Jurkat, Clone E6-1 (cell line): ENCODE measurements at regions not wholly inside any gene's neighbourhood (a gene's known extent, or its start where the extent isn't known, plus 50 kb on each side); places are given as distances from the start of the nearest gene placed in this dataset.

ENCODE experiments used
- DNase-seq: peaks from one replicate; pipeline ENCODE4 v3.0.0-alpha.2; 2011; ENCODE audit warnings: low read depth, low spot score
- H3K4me3 ChIP-seq: 2 replicates; pipeline ENCODE4 v1.5.1; 2011; ENCODE audit warnings: mild to moderate bottlenecking, low read length, control low read depth, moderate library complexity

- DNase-seq, result no peak
- no peak overlapping the region for H3K4me3 ChIP-seq
Measured at GRCh38 chr10:78255796-78256638, 222.4 kb downstream of the RPS24 start.

- DNase-seq, result no peak
- H3K4me3 ChIP-seq, result no peak overlapping the region
Measured at GRCh38 chr10:78258323-78259030, 224.8 kb downstream of the RPS24 start.

GRCh38 chr10:78259391-78259790 lies 225.7 kb downstream of the RPS24 start:
- no peak overlapping the region for H3K4me3 ChIP-seq
- no peak for DNase-seq

GRCh38 chr10:78260141-78260540 lies 226.5 kb downstream of the RPS24 start:
- no peak for DNase-seq
- H3K4me3 ChIP-seq, result no peak overlapping the region

GRCh38 chr10:78260680-78261079 lies 227.0 kb downstream of the RPS24 start:
- H3K4me3 ChIP-seq, result no peak overlapping the region
- DNase-seq, result no peak

- H3K4me3 ChIP-seq, result no peak overlapping the region
- DNase-seq, result no peak
Measured at GRCh38 chr10:78261291-78261690, 227.6 kb downstream of the RPS24 start.

- DNase-seq, result no peak
- no peak overlapping the region for H3K4me3 ChIP-seq
Measured at GRCh38 chr10:78262860-78263259, 229.2 kb downstream of the RPS24 start.

GRCh38 chr10:78263521-78263988 lies 229.9 kb downstream of the RPS24 start:
- no peak for DNase-seq
- no peak overlapping the region for H3K4me3 ChIP-seq

- no peak for DNase-seq
- no peak overlapping the region for H3K4me3 ChIP-seq
Measured at GRCh38 chr10:78264361-78264760, 230.7 kb downstream of the RPS24 start.

GRCh38 chr10:78266741-78267469 lies 233.2 kb downstream of the RPS24 start:
- no peak overlapping the region for H3K4me3 ChIP-seq
- no peak for DNase-seq

- H3K4me3 ChIP-seq, result no peak overlapping the region
- DNase-seq, result no peak
Measured at GRCh38 chr10:78267598-78267997, 233.9 kb downstream of the RPS24 start.

GRCh38 chr10:78269060-78269459 lies 235.4 kb downstream of the RPS24 start:
- no peak overlapping the region for H3K4me3 ChIP-seq
- DNase-seq, result no peak

- no peak overlapping the region for H3K4me3 ChIP-seq
- DNase-seq, result no peak
Measured at GRCh38 chr10:78272329-78272728, 238.7 kb downstream of the RPS24 start.

GRCh38 chr10:78274491-78274890 lies 240.8 kb downstream of the RPS24 start:
- H3K4me3 ChIP-seq, result no peak overlapping the region
- no peak for DNase-seq

GRCh38 chr10:78276139-78276538 lies 242.5 kb downstream of the RPS24 start:
- no peak overlapping the region for H3K4me3 ChIP-seq
- no peak for DNase-seq

- no peak for DNase-seq
- no peak overlapping the region for H3K4me3 ChIP-seq
Measured at GRCh38 chr10:78277314-78278057, 243.8 kb downstream of the RPS24 start.

- no peak for DNase-seq
Measured at GRCh38 chr10:78278058-78278404, 244.4 kb downstream of the RPS24 start.

GRCh38 chr10:78279756-78280155 lies 246.1 kb downstream of the RPS24 start:
- no peak overlapping the region for H3K4me3 ChIP-seq
- DNase-seq, result no peak

More at GRCh38 chr10:78278058-78278404, 244.4 kb downstream of the RPS24 start:
- H3K4me3 ChIP-seq, result no peak overlapping the region

GRCh38 chr10:78280604-78281003 lies 246.9 kb downstream of the RPS24 start:
- no peak overlapping the region for H3K4me3 ChIP-seq
- DNase-seq, result no peak
